ENCODE measurements at regions not wholly inside any gene's neighbourhood (a gene's known extent, or its start where the extent isn't known, plus 50 kb on each side); places are given as distances from the start of the nearest gene placed in this dataset.

- Histone ChIP-seq H3K4me3 (no peak overlapping the region), H3K27ac (no peak overlapping the region), H3K4me1 (peaks cover 0 to 2% (median 0%) of the 10 kb centered on the region in 3 donors), H3K36me3 (no peaks in the 10 kb centered on the region), H3K27me3 (no peaks in the 10 kb centered on the region), H3K9me3 (no peaks in the 10 kb centered on the region)
- no peak for TF ChIP-seq CTCF (IDR thresholded peaks at IDR 0.05)
- peak in 1 of 6 donors; percentile 17 for DNase-seq
- WGBS, 2 donors = 62 to 87% methylated on average over 7 of the region's 7 CpGs
- intact Hi-C loops (cut with DNase I) = no loop called here
- FAIRE-seq = no peak
- peak in 3 of 4 donors; percentile 35 to 41 (median 40) for ATAC-seq
Measured at GRCh38 chrX:38870361-38870895, 69.2 kb downstream of the MID1IP1 start.

- Histone ChIP-seq H3K36me3 (no peaks in the 10 kb centered on the region), H3K4me3 (no peak overlapping the region), H3K27ac (no peak overlapping the region), H3K9me3 (no peaks in the 10 kb centered on the region), H3K27me3 (no peaks in the 10 kb centered on the region), H3K4me1 (peaks cover 0 to 2% (median 0%) of the 10 kb centered on the region in 3 donors)
- WGBS, 2 donors = 54 to 76% methylated on average over 5 of the region's 5 CpGs
- FAIRE-seq (no peak), ATAC-seq (peak in 1 of 4 donors; percentile 33), DNase-seq (no peak)
- intact Hi-C loops (cut with DNase I) = no loop called here
- TF ChIP-seq CTCF (IDR thresholded peaks at IDR 0.05) = no peak
Measured at GRCh38 chrX:38871129-38872029, 70.1 kb downstream of the MID1IP1 start.

- FAIRE-seq = no peak
Measured at GRCh38 chrX:38877366-38877765, 76.1 kb downstream of the MID1IP1 start.

GRCh38 chrX:38878641-38879340 lies 77.5 kb downstream of the MID1IP1 start:
- no peak for TF ChIP-seq CTCF (IDR thresholded peaks at IDR 0.05)
- Histone ChIP-seq H3K27me3 (peaks cover 0 to 10% (median 0%) of the 10 kb centered on the region in 4 donors), H3K9me3 (no peaks in the 10 kb centered on the region), H3K4me1 (peaks cover 0 to 5% (median 0%) of the 10 kb centered on the region in 3 donors), H3K27ac (no peak overlapping the region), H3K36me3 (no peaks in the 10 kb centered on the region), H3K4me3 (no peak overlapping the region)
- intact Hi-C loops (cut with DNase I) = no loop called here
- no peak for FAIRE-seq
- 50 to 78% methylated on average over 4 of the region's 4 CpGs for WGBS, 2 donors
- no peak for ATAC-seq
- no peak for DNase-seq

More at GRCh38 chrX:38877366-38877765, 76.1 kb downstream of the MID1IP1 start:
- WGBS, 2 donors = 90 to 98% methylated on average over 2 of the region's 2 CpGs
- no peaks in the 10 kb centered on the region for H3K9me3 ChIP-seq
- ATAC-seq = no peak
- DNase-seq = no peak
- H3K27me3 ChIP-seq = peaks cover 0 to 10% (median 0%) of the 10 kb centered on the region in 4 donors
- no peaks in the 10 kb centered on the region for H3K36me3 ChIP-seq
- H3K27ac ChIP-seq = no peak overlapping the region
- no peak for TF ChIP-seq CTCF (IDR thresholded peaks at IDR 0.05)
- intact Hi-C loops (cut with DNase I) = no loop called here
- peaks cover 0 to 5% (median 0%) of the 10 kb centered on the region in 3 donors for H3K4me1 ChIP-seq
- no peak overlapping the region for H3K4me3 ChIP-seq
